Endothelial cell (in vitro differentiated cells): ENCODE measurements at regions not wholly inside any gene's neighbourhood (a gene's known extent, or its start where the extent isn't known, plus 50 kb on each side); places are given as distances from the start of the nearest gene placed in this dataset.
"Not testable (repeated sequence)": the region's sequence is repeated elsewhere in the genome, so short reads cannot be mapped to it uniquely, and the experiment has no call there.

Source experiments
- DNase-seq: peaks from one replicate; pipeline ENCODE4 v3.0.0; 2021; ENCODE audit warnings: low spot score
- H3K27ac Mint-ChIP-seq: one replicate; pipeline ENCODE4 v1.8.0; 2021; ENCODE audit warnings: mixed read lengths, inconsistent platforms; ENCODE audit not compliant: unreplicated experiment
- H3K27me3 Mint-ChIP-seq: one replicate; pipeline ENCODE4 v1.8.0; 2021; ENCODE audit warnings: mild to moderate bottlenecking, moderate library complexity, mixed read lengths, inconsistent platforms; ENCODE audit not compliant: unreplicated experiment
- H3K36me3 Mint-ChIP-seq: one replicate; pipeline ENCODE4 v1.8.0; 2021; ENCODE audit warnings: mild to moderate bottlenecking, low read depth, mixed read lengths, inconsistent platforms; ENCODE audit not compliant: unreplicated experiment
- H3K4me1 Mint-ChIP-seq: one replicate; pipeline ENCODE4 v1.8.0; 2021; ENCODE audit warnings: mild to moderate bottlenecking, mixed read lengths, inconsistent platforms; ENCODE audit not compliant: unreplicated experiment
- H3K4me3 Mint-ChIP-seq: one replicate; pipeline ENCODE4 v1.8.0; 2021; ENCODE audit warnings: mild to moderate bottlenecking, mixed read lengths, inconsistent platforms; ENCODE audit not compliant: unreplicated experiment
- H3K9me3 Mint-ChIP-seq: one replicate; pipeline ENCODE4 v1.8.0; 2021; ENCODE audit warnings: mixed read lengths, inconsistent platforms; ENCODE audit not compliant: unreplicated experiment
- CTCF ChIP-seq: fragments of 200-600 bp; sonication (generic); IDR thresholded peaks from one replicate; pipeline ENCODE4 v1.5.0; 2021; ENCODE audit warnings: antibody characterized with exemption; ENCODE audit not compliant: unreplicated experiment

GRCh38 chr15:93762036-93762435, 469.3 kb upstream of the MCTP2 start:
- Mint-ChIP-seq H3K4me3 (no peak overlapping the region), H3K27me3 (no peaks in the 10 kb centered on the region), H3K36me3 (no peaks in the 10 kb centered on the region), H3K4me1 (peaks cover 4% of the 10 kb centered on the region), H3K27ac (no peak overlapping the region), H3K9me3 (no peaks in the 10 kb centered on the region)
- DNase-seq: no peak
- TF ChIP-seq CTCF: no peak

GRCh38 chr15:93759629-93760028, 471.7 kb upstream of the MCTP2 start:
- DNase-seq: no peak
- no peak for TF ChIP-seq CTCF
- no peak overlapping the region for H3K27ac Mint-ChIP-seq
- H3K4me3 Mint-ChIP-seq: no peak overlapping the region
- H3K9me3 Mint-ChIP-seq: no peaks in the 10 kb centered on the region
- H3K27me3 Mint-ChIP-seq: no peaks in the 10 kb centered on the region
- no peaks in the 10 kb centered on the region for H3K36me3 Mint-ChIP-seq
- H3K4me1 Mint-ChIP-seq: peaks cover 4% of the 10 kb centered on the region

GRCh38 chr15:93758824-93759223, 472.5 kb upstream of the MCTP2 start:
- TF ChIP-seq CTCF: no peak
- Mint-ChIP-seq H3K4me3 (no peak overlapping the region), H3K36me3 (no peaks in the 10 kb centered on the region), H3K27ac (no peak overlapping the region), H3K27me3 (no peaks in the 10 kb centered on the region), H3K4me1 (peaks cover 4% of the 10 kb centered on the region), H3K9me3 (no peaks in the 10 kb centered on the region)
- DNase-seq: no peak

- no peak for TF ChIP-seq CTCF
- no peaks in the 10 kb centered on the region for H3K4me1 Mint-ChIP-seq
- no peak overlapping the region for H3K27ac Mint-ChIP-seq
- no peaks in the 10 kb centered on the region for H3K36me3 Mint-ChIP-seq
- no peak overlapping the region for H3K4me3 Mint-ChIP-seq
- DNase-seq: no peak
- no peaks in the 10 kb centered on the region for H3K27me3 Mint-ChIP-seq
- no peaks in the 10 kb centered on the region for H3K9me3 Mint-ChIP-seq
These were observed 482.7 kb upstream of the MCTP2 start for GRCh38 chr15:93748710-93749109.

- H3K9me3 Mint-ChIP-seq, H3K27ac Mint-ChIP-seq, H3K27me3 Mint-ChIP-seq, H3K4me1 Mint-ChIP-seq, H3K36me3 Mint-ChIP-seq, DNase-seq, H3K4me3 Mint-ChIP-seq: not testable (repeated sequence)
These were observed 496.4 kb upstream of the MCTP2 start for GRCh38 chr15:93734976-93735375.

GRCh38 chr15:93730724-93731123, 500.6 kb upstream of the MCTP2 start:
- no peak for DNase-seq
- Mint-ChIP-seq H3K27me3 (no peaks in the 10 kb centered on the region), H3K4me3 (no peak overlapping the region), H3K36me3 (no peaks in the 10 kb centered on the region), H3K4me1 (no peaks in the 10 kb centered on the region), H3K9me3 (peaks cover 4% of the 10 kb centered on the region), H3K27ac (no peak overlapping the region)
- no peak for TF ChIP-seq CTCF
